A673 (cell line): ENCODE measurements at regions not wholly inside any gene's neighbourhood (a gene's known extent, or its start where the extent isn't known, plus 50 kb on each side); places are given as distances from the start of the nearest gene placed in this dataset.

ENCODE experiments used
- BruUV-seq: library from RNA; stranded (reverse); fragments of 400-500 nt; replicated peaks from 2 replicates; lab custom pipeline; 2021; lab: Mats Ljungman, UMichigan
- CTCF ChIA-PET: fragments of 300-600 bp; sonication (Branson Sonifier 250); formaldehyde crosslinking; loops from one replicate; lab custom pipeline; 2022; ENCODE audit warnings: antibody characterized with exemption; lab: Charles Lee
- POLR2A ChIA-PET: fragments of 300-600 bp; sonication (Branson Sonifier 250); formaldehyde crosslinking; loops from one replicate; lab custom pipeline; 2022; ENCODE audit warnings: antibody characterized with exemption; ENCODE audit not compliant: low non-redundant PET; lab: Charles Lee
- DNase-seq: peaks from one replicate; pipeline ENCODE4 v3.0.0-alpha.2; 2015; ENCODE audit warnings: low spot score
- H3K27ac ChIP-seq: fragments of 200-600 bp; sonication (generic); 2 replicates; pipeline ENCODE4 v1.5.1; 2016; ENCODE audit warnings: mixed run types, low read depth, mild to moderate bottlenecking, mixed read lengths, antibody characterized with exemption, low read length; ENCODE audit not compliant: poor library complexity, severe bottlenecking
- H3K27me3 ChIP-seq: fragments of 200-600 bp; sonication (generic); replicated peaks from 2 replicates; pipeline ENCODE4 v1.6.1; 2017; ENCODE audit warnings: mixed run types, low read depth, mild to moderate bottlenecking, mixed read lengths, antibody characterized with exemption, low read length; ENCODE audit not compliant: insufficient read depth, poor library complexity
- H3K36me3 ChIP-seq: fragments of 200-600 bp; sonication (generic); 2 replicates; pipeline ENCODE4 v1.6.1; 2016; ENCODE audit warnings: mixed run types, mild to moderate bottlenecking, mixed read lengths, antibody characterized with exemption, low read length; ENCODE audit not compliant: insufficient read depth, poor library complexity, severe bottlenecking
- H3K4me1 ChIP-seq: fragments of 200-600 bp; sonication (generic); 2 replicates; pipeline ENCODE4 v1.6.1; 2017; ENCODE audit warnings: mixed run types, mild to moderate bottlenecking, mixed read lengths, antibody characterized with exemption, low read length; ENCODE audit not compliant: insufficient read depth, poor library complexity, severe bottlenecking
- H3K4me3 ChIP-seq: fragments of 200-600 bp; sonication (generic); 2 replicates; pipeline ENCODE4 v1.5.1; 2016; ENCODE audit warnings: low read depth, mixed run types, mild to moderate bottlenecking, mixed read lengths, low read length; ENCODE audit not compliant: poor library complexity, severe bottlenecking
- H3K9me3 ChIP-seq: fragments of 200-600 bp; sonication (generic); 2 replicates; pipeline ENCODE4 v1.6.1; 2016; ENCODE audit warnings: mixed run types, low read depth, mild to moderate bottlenecking, mixed read lengths, antibody characterized with exemption, low read length; ENCODE audit not compliant: poor library complexity, severe bottlenecking
- CTCF ChIP-seq: fragments of 300-800, 200-600 bp; sonication (generic); conservative IDR thresholded peaks from 2 replicates; pipeline ENCODE4 v1.5.1; 2017; ENCODE audit warnings: low read depth, mild to moderate bottlenecking, antibody characterized with exemption, low read length, moderate library complexity, mixed read lengths
- EZH2 ChIP-seq: fragments of 200-600 bp; sonication (generic); IDR thresholded peaks from 2 replicates; pipeline ENCODE4 v1.6.1; 2017; ENCODE audit warnings: borderline replicate concordance, low read depth, mild to moderate bottlenecking, mixed read lengths, antibody characterized with exemption, low read length; ENCODE audit not compliant: poor library complexity, severe bottlenecking
- intact Hi-C: fragments of 100-400 bp; cut with micrococcal nuclease; formaldehyde crosslinking; loops from one replicate; pipeline ENCODE4 v1.10.0; 2022; ENCODE audit not compliant: unreplicated experiment

- no peak for DNase-seq
- ChIA-PET CTCF (interaction anchor here (1.2 kb wide), 1 partner anchor 108 kb away, joined by 3 read pairs; the partner anchor contains the start of gene PCDH1), POLR2A (no interaction called here)
- Histone ChIP-seq H3K27me3 (no peaks in the 10 kb centered on the region), H3K36me3 (no peaks in the 10 kb centered on the region), H3K4me1 (no peaks in the 10 kb centered on the region), H3K27ac (no peak overlapping the region), H3K4me3 (no peak overlapping the region), H3K9me3 (no peaks in the 10 kb centered on the region)
- TF ChIP-seq CTCF (no peak), EZH2 (no peak)
- BruUV-seq: no TSS peak
- intact Hi-C loops: no loop called here
Observed at GRCh38 chr5:141771031-141771430, 89.0 kb upstream of the ARAP3 start.

GRCh38 chr5:141769671-141770070 is 87.6 kb upstream of the ARAP3 start:
- Histone ChIP-seq H3K4me1 (no peaks in the 10 kb centered on the region), H3K9me3 (no peaks in the 10 kb centered on the region), H3K27me3 (no peaks in the 10 kb centered on the region), H3K4me3 (no peak overlapping the region), H3K27ac (no peak overlapping the region), H3K36me3 (no peaks in the 10 kb centered on the region)
- TF ChIP-seq CTCF: no peak
- TF ChIP-seq EZH2: no peak
- BruUV-seq: no TSS peak
- no peak for DNase-seq
- intact Hi-C loops: no loop called here
- ChIA-PET POLR2A (interaction anchor here (0.7 kb wide), 1 partner anchor 1264 kb away, joined by 3 read pairs; no protein-coding TSS in a partner anchor), CTCF (no interaction called here)

GRCh38 chr5:141767671-141768070 is 85.6 kb upstream of the ARAP3 start:
- Histone ChIP-seq H3K27ac (no peak overlapping the region), H3K36me3 (no peaks in the 10 kb centered on the region), H3K27me3 (peaks cover 6% of the 10 kb centered on the region), H3K9me3 (no peaks in the 10 kb centered on the region), H3K4me1 (no peaks in the 10 kb centered on the region), H3K4me3 (no peak overlapping the region)
- TF ChIP-seq CTCF (no peak), EZH2 (no peak)
- intact Hi-C loops: no loop called here
- CTCF ChIA-PET: no interaction called here
- POLR2A ChIA-PET: no interaction called here
- DNase-seq: no peak
- no TSS peak for BruUV-seq
